ENCODE measurements at regions not wholly inside any gene's neighbourhood (a gene's known extent, or its start where the extent isn't known, plus 50 kb on each side); places are given as distances from the start of the nearest gene placed in this dataset.

GRCh38 chr2:17334300-17334699 is 183.9 kb downstream of the RAD51AP2 start:
- no peak for DNase-seq
- H3K27me3 ChIP-seq (ENCODE audit: insufficient read depth, low read depth, severe bottlenecking), result no peaks in the 10 kb centered on the region
- no peaks in the 10 kb centered on the region for H3K9me3 ChIP-seq (ENCODE audit: severe bottlenecking)

DNA sequence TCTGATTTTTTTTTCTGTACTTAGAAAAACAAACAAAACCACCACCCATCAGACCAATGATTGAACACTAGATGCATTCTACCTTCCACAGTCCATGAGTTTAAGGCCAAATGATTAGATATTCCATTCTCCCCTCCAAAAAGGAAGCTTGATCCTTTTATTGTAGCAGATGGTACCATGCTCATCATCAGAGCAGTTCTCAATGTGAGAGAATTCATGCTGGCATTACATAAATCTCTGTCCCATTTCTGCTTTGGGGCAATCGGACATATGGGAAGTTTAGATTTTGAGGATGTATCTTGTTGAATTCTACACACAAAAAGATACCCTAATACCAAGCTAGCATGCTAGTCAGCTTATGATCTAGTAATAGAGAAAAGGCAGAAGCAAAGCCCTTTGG is 186.6 kb downstream of the RAD51AP2 start:
- Histone ChIP-seq H3K27ac (no peak overlapping the region), H3K4me3 (ENCODE audit: low read depth, low read length) (no peak overlapping the region), H3K27me3 (ENCODE audit: insufficient read depth, low read depth, severe bottlenecking) (no peaks in the 10 kb centered on the region), H3K36me3 (no peaks in the 10 kb centered on the region), H3K9me3 (ENCODE audit: severe bottlenecking) (no peaks in the 10 kb centered on the region)
- TF ChIP-seq, protein P1, sequence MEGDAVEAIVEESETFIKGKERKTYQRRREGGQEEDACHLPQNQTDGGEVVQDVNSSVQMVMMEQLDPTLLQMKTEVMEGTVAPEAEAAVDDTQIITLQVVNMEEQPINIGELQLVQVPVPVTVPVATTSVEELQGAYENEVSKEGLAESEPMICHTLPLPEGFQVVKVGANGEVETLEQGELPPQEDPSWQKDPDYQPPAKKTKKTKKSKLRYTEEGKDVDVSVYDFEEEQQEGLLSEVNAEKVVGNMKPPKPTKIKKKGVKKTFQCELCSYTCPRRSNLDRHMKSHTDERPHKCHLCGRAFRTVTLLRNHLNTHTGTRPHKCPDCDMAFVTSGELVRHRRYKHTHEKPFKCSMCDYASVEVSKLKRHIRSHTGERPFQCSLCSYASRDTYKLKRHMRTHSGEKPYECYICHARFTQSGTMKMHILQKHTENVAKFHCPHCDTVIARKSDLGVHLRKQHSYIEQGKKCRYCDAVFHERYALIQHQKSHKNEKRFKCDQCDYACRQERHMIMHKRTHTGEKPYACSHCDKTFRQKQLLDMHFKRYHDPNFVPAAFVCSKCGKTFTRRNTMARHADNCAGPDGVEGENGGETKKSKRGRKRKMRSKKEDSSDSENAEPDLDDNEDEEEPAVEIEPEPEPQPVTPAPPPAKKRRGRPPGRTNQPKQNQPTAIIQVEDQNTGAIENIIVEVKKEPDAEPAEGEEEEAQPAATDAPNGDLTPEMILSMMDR (IDR thresholded peaks at IDR 0.05; ENCODE audit: low read depth, low read length), result no peak
- DNase-seq, result no peak

More at GRCh38 chr2:17334300-17334699, 183.9 kb downstream of the RAD51AP2 start:
- TF ChIP-seq, protein P1 (IDR thresholded peaks at IDR 0.05; ENCODE audit: low read depth, low read length), result no peak
- Histone ChIP-seq H3K4me3 (ENCODE audit: low read depth, low read length) (no peak overlapping the region), H3K36me3 (no peaks in the 10 kb centered on the region), H3K27ac (no peak overlapping the region)

GRCh38 chr2:17328161-17328560 is 190.1 kb downstream of the RAD51AP2 start:
- DNase-seq, result no peak
- H3K9me3 ChIP-seq (ENCODE audit: severe bottlenecking), result no peaks in the 10 kb centered on the region
- no peaks in the 10 kb centered on the region for H3K36me3 ChIP-seq
- no peaks in the 10 kb centered on the region for H3K27me3 ChIP-seq (ENCODE audit: insufficient read depth, low read depth, severe bottlenecking)
- TF ChIP-seq, protein P1 (IDR thresholded peaks at IDR 0.05; ENCODE audit: low read depth, low read length), result no peak
- H3K27ac ChIP-seq, result no peak overlapping the region
- H3K4me3 ChIP-seq (ENCODE audit: low read depth, low read length), result no peak overlapping the region

GRCh38 chr2:17327649-17328048 is 190.6 kb downstream of the RAD51AP2 start:
- TF ChIP-seq, protein P1 (IDR thresholded peaks at IDR 0.05; ENCODE audit: low read depth, low read length), result no peak
- Histone ChIP-seq H3K27me3 (ENCODE audit: insufficient read depth, low read depth, severe bottlenecking) (no peaks in the 10 kb centered on the region), H3K27ac (no peak overlapping the region), H3K36me3 (no peaks in the 10 kb centered on the region), H3K4me3 (ENCODE audit: low read depth, low read length) (no peak overlapping the region), H3K9me3 (ENCODE audit: severe bottlenecking) (no peaks in the 10 kb centered on the region)
- no peak for DNase-seq

DNA sequence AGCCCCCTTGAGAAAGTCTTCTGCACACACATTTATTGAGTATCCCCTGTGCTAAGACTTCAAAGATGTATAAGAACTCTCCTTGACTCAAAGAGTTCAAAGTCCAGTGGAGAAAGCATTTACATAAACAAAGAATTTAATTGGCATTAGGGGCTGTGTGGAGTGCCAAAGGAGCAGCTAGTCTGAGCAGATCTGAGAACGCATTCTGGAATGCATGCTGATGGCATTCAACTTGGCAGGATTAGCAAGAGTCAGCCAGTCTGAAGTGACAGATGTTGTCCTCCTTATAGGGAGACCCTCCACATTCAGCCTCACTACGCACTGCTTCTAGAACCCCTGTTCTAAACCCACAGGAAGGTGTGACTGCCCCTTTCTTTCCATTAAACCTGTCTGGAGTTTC is 191.5 kb downstream of the RAD51AP2 start:
- no peak overlapping the region for H3K27ac ChIP-seq
- no peak for DNase-seq
- H3K4me3 ChIP-seq (ENCODE audit: low read depth, low read length), result no peak overlapping the region
- no peaks in the 10 kb centered on the region for H3K36me3 ChIP-seq
- H3K27me3 ChIP-seq (ENCODE audit: insufficient read depth, low read depth, severe bottlenecking), result no peaks in the 10 kb centered on the region
- H3K9me3 ChIP-seq (ENCODE audit: severe bottlenecking), result no peaks in the 10 kb centered on the region
- TF ChIP-seq, protein P1 (IDR thresholded peaks at IDR 0.05; ENCODE audit: low read depth, low read length), result no peak

DNA sequence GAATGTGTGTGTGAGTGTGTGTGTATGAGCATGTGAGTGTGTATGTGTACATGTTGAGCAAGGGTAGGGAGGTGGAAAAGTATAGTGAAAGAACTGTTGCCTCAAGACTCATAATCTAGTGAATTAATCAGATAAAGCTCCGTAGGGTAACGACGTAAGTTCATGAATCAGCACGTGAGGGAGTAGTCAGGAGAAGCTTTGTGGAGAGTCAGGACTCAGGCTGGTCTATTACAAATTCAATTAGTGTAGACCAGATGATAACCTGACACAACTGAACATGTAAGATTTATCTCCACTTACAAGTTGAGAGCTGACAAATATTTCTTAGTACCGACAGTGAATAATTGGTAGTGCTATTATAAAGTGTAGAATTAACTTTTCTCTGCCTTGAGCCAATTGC is 194.5 kb downstream of the RAD51AP2 start:
- H3K4me3 ChIP-seq (ENCODE audit: low read depth, low read length), result no peak overlapping the region
- no peak overlapping the region for H3K27ac ChIP-seq
- DNase-seq, result no peak
- no peaks in the 10 kb centered on the region for H3K36me3 ChIP-seq
- H3K9me3 ChIP-seq (ENCODE audit: severe bottlenecking), result no peaks in the 10 kb centered on the region
- TF ChIP-seq, protein P1 (IDR thresholded peaks at IDR 0.05; ENCODE audit: low read depth, low read length), result no peak
- H3K27me3 ChIP-seq (ENCODE audit: insufficient read depth, low read depth, severe bottlenecking), result no peaks in the 10 kb centered on the region

All from WERI-Rb-1 (cell line).